HG03159 (cell line): ENCODE measurements at regions not wholly inside any gene's neighbourhood (a gene's known extent, or its start where the extent isn't known, plus 50 kb on each side); places are given as distances from the start of the nearest gene placed in this dataset.
"Not testable (repeated sequence)": the region's sequence is repeated elsewhere in the genome, so short reads cannot be mapped to it uniquely, and the experiment has no call there.

Experiments
- ATAC-seq: cut with Tn5 transposase; IDR thresholded peaks from one replicate; pipeline ENCODE4 v1.9.1; 2021; ENCODE audit warnings: mild to moderate bottlenecking, moderate library complexity; ENCODE audit not compliant: unreplicated experiment

DNA sequence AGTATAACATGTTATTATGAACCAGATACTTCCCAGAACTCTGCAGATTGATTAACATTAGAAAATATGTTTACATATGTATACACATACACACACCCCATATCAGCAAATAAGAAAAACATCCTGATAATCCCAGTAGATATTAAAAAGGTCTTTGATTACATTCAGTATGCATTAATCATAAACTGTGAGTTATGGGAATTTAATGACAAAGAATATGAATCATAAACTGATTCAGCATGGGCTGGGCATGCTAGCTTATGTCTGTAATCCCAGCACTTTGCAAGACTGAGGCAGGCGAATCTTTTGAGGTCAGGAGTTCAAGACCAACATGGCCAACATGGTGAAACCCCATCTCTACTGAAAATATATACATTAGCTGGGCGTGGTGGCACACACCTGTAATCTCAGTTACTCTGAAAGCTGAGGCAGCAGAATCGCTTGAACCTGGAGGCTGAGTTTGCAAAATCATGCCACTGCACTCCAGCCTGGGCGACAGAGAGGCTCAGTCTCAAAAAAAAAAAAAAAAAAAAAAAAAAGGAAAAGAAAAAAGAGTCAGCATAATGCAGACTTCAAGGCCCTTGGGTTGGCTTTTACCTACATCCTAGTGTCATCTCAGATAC, 581.9 kb upstream of the PRR20A start:
- ATAC-seq, result no peak

DNA sequence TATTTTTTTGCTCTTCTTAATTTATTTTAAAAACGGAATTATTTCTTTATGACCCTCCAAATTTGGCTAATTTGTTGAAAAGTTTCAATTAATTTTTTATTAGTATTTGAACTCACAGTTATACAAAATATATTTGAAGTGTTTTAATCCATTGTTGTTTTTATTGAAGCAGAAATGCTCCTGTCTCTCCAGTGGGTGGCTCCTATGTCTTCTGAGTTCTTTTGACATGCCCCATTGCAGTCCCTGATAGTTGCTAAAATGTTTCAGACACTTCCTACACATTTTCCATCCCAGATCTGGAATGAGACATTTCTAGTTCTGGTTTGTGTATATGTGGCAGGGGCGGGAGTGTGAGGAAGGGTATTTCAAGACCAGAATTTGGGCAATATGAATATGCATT, 579.4 kb upstream of the PRR20A start:
- ATAC-seq, result no peak

DNA sequence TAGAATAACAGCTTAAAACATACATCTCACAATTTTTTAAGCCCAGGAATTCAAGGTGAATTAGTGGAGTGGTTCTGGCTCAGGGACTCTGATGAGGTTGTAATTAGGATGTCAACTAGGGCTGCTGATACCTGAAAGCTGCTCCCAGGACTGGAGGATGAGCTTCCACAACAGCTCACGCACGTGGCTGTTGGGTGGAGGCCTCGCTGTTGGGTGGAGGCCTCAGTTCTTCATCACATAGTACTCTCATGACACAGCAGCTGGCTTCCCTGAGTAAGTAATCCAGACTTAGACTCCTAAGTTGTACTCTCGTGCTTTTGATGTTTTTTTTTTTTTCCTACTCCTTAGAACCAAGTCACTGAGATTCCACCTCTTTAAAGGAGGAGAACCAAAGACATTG, 577.1 kb upstream of the PRR20A start:
- ATAC-seq, result no peak

DNA sequence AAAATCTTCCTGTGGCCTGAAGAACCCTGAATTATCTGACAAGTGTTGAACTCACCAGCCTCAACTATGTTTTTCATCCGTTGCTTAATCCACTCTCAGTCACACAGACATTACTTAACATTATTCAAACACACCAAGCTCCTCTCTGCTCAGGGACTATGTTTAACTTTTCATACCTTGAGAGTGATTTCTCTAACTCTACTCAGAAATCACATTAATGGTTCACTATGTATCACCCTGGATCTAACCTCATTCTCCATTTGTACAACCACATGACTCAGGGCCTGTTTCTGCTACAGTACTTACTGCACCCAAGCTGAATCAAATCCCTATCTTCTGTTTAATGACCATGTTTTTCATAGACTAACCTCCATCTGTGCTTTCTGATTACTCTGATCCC, 553.7 kb upstream of the PRR20A start:
- no peak for ATAC-seq

DNA sequence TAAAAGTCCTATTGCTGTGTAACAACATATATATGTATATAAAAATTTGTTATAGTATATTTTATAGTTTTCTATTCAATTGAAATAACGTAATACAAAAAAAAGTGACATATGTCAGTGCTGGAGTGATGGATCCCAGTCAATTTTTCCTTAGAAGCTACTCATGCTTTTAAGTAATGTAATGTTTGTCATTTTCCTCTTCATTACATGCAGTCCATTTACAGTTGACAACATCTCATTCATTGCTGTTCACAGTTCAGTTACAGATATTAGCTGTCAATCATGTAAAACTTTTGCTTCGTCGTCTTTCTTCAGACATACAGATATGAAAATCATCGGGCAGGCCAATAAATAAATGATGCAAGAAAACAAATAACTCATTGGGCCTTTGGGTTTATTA, 525.1 kb upstream of the PRR20A start:
- ATAC-seq, result no peak

DNA sequence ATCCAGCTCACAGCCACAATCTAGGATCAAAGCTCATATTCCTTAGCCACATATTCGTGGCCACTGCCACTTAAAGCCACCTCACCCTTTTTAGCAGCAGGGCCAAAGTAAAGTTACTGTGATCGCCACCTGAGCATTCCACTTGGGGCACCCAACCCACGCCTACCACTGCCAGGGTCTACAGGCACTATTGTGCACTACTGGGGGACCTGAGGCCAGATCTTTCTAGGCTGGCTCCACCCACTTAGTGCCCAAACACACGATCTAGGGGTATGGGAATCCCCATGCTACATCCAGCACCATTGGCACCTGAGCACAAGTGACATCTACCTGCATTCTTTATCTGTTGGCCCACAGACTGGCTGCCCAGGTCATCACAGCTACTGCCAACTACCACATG, 517.9 kb upstream of the PRR20A start:
- ATAC-seq, result no peak

DNA sequence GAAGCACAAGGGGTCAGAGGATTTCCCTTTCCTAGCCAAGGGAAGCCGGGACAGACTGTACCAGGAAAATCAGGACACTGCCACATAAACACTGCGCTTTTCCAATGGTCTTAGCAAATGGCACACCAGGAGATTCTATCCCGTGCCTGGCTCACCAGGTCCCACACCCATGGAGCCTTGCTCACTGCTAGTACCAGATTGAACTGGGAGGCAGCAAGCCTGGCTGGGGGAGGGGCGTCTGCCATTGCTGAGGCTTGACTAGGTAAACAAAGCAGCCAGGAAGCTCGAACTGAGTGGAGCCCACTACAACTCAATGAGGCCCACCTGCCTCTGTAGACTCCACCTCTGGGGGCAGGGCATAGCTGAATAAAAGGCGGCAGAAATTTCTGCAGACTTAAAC, 511.8 kb upstream of the PRR20A start:
- not testable (repeated sequence) for ATAC-seq

DNA sequence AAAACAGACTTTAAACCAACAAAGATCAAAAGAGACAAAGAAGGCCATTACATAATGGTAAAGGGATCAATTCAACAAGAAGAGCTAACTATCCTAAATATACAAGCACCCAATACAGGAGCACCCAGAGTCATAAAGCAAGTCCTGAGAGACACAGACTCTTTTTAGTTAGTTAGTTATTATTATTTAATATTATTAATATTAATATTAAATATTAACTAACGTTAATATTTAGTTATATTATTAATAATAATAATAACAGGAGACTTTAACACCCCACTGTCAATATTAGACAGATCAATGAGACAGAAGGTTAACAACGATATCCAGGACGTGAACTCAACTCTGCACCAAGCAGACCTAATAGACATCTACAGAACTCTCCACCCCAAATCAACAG, 509.7 kb upstream of the PRR20A start:
- not testable (repeated sequence) for ATAC-seq

DNA sequence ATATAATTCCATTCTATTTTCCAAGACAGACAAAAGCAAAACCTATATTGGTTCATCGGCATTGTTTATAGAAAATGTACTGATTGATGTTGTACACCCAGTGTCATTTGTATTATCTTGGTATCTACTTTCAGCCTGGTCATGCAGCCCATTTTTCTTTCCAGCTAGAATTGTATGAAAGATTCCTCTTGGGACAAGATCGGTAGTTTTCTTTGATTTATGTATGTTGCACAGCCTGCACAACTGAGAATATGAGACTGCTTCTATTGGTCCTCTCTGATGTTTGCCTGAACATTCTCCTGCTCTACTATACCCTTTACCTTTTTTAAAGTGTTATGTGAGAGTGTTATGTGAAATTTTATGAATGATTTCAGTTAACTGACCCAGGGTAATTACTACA, 487.7 kb upstream of the PRR20A start:
- ATAC-seq, result no peak

DNA sequence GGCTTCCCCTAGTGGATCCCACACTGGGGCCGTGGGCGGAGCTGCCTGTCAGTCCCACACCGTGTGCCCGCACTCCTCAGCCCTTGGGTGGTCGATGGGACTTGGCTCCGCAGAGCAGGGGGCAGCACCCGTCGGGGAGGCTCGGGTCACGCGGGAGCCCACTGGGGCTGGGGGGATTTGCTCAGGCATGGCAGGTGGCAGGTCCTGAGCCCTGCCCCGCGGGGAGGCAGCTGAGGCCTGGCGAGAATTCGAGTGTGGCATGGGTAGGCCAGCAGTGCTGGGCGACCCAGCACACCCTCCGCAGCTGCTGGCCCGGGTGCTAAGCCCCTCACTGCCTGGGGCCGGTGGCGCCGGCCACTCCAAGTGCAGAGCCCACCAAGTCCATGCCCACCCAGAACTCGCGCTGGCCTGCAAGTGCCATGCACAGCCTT, 481.7 kb upstream of the PRR20A start:
- no peak for ATAC-seq

DNA sequence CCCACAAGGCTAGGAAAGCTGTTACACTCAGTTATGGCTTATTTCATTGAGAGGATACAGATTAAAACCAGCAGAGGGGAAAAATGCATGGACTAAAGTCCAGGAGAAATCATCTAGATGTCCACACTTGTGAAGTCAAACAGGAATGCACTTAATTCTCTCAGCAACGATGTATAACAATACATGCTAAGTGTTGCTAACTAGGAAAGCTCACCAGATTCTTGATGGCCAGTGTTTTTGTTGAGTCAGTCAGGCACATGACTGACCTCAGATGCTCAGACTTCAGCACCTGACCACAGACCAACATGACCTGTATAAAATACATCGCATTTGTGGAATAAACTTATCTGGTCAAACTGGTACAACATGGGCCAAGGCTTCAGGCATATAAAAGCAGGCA, 470.2 kb upstream of the PRR20A start:
- ATAC-seq, result no peak

DNA sequence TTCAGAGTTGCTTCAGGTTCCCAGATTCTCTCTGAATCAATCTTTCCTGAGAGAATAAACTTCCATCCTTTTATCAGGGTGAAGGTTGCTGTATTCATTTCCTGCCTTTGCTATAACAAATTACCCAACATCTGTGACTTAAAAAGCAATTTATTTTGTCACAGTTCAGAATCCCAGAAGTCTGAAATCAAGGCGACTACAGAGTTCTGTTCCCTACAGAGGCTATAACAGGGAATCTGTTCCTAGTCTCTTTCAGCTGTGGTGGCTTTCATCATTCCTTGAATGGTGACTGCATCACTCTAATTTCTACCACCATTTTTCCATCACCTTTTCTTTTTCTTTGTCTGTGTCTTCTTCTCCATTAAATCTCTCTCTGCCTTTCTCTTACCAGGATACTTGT, 459.3 kb upstream of the PRR20A start:
- no peak for ATAC-seq

DNA sequence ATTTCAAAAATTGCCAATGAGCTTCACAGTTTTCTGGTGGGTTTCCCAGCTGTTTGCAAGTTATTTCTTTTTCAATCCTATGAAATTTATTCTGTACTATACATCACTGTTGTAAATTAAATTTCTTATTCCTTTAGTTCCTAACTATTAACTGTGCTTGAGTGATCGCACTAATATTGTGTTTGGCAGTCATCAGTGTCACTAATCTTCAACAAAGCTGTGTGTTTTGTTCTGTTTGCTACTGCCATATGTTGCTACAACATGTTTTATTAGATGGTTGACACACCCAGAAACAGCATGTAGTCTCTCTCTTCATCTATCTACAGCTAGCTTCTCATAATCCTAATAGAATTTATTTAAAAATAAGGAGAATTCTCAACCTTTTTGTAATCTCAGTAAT, 453.6 kb upstream of the PRR20A start:
- ATAC-seq, result no peak

DNA sequence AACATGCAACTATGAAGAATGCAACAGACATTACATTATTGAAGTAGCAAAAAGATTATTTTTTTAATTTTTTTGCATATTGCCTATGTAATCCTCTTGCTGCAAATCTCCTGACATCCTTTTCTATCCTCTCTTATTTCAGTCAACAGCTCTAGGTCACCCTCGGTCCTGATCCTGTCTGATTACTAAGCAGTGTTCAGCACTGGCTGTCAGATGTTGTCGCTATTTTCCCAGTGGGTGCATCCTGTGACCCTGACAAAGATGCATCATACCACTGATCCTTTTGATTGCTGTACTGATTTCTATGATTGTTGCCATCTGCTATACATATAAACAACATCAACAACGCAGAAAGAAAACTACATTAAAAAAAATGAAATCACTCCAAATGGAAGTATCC, 443.7 kb upstream of the PRR20A start:
- ATAC-seq, result no peak

DNA sequence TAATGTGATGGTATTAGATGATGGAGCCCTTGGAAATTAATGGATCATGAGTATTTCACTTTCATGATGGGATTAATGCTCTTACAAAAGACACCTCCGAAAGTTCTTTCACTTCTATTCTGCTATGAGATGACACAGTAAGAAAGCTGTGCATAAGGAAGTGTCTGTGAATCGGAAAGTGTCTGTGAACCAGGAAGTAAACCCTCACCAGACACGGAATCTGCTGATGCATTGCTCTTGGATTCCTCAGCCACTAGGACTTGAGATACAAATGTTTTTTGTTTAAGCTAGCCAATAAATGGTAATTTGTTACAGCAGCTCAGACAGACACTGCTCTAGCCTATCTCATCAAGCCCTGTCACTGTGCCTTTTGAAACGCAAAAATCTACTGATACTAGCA, 440.4 kb upstream of the PRR20A start:
- no peak for ATAC-seq

DNA sequence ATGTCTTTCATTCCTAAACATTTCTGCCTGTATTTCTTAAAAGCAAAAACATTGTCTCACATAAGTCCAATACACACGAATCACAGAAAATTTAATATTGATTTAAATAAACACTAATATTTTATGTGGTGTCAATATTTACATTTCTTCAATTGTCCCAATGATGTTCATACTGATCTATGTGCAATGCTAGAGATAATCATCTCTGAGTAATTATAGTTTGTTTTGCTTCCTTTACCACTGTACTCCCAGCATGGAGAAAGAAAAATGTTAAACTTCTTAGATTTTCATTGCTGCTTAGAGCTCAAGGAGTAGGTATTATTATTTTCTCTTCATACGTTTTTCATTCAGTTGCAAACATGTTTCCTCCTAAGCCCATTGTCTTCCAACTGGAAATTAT, 434.2 kb upstream of the PRR20A start:
- no peak for ATAC-seq

DNA sequence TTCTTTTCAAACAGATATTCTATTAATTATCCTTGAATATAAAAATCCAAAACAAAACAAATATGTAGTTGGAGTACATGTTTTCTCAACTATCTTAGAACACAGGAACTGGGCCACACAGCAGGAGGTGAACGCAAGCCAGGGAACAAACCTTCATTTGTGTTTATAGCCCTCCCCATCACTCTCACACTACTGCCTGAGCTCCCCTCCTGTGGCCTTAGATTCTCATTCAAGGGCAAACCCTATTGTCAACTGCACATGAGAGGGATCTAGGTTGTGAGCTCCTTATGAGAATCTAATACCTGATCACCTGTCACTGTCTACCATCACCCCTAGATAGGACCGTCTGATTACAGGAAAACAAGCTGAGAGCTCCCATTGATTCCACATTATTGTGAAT, 427.1 kb upstream of the PRR20A start:
- no peak for ATAC-seq

DNA sequence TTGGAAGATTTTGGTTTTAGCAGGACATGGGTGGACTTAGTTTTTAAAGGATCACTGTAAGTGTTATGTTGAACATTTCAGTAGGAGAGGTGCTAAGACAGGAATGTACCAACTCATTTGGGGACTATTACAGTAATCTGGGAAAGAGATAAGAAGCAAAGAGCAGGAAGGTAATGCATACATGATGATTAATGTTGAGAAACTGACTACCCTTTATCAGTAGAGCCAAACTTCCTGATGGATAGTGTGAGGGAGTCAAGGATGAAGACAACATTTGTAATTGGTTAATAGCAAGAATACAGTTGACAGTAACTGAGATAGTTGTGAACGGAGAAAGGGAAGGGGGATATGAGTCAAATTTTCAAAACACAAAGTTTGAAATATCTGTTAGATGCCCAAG, 421.9 kb upstream of the PRR20A start:
- ATAC-seq, result no peak

DNA sequence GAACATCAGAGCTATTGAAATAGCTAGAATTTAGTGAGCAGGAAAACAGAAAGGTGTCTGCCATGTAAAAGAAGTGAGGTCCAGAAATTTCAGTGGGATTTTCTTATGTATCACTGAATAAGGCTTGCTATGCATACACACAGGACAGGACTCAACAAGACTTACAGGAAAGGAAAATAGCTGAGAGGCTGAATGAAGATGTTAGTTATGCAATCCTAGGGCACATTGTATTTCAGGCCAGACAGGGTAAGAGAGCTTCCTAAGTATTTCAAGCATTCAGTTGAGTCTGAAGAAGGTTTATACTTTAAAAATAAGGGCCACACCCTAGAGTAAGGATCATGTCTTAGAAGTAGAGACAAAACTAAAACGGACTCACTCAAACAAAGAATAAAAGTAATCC, 419.9 kb upstream of the PRR20A start:
- ATAC-seq, result no peak

DNA sequence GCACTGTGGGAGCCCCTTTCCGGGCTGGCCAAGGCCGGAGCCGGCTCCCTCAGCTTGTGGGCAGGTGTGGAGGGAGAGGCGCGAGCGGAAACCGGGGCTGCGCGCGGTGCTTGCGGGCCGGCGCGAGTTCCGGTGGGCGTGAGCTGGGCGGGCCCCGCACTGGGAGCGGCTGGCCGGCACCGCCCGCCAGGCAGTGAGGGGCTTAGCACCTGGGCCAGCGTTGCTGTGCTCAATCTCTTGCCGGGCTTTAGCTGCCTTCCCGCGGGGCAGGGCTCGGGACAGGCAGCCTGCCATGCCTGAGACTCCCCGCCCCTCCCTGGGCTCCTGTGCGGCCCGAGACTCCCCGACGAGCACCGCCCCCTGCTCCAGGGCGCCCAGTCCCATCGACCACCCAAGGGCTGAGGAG, 405.2 kb upstream of the PRR20A start:
- ATAC-seq, result no peak

DNA sequence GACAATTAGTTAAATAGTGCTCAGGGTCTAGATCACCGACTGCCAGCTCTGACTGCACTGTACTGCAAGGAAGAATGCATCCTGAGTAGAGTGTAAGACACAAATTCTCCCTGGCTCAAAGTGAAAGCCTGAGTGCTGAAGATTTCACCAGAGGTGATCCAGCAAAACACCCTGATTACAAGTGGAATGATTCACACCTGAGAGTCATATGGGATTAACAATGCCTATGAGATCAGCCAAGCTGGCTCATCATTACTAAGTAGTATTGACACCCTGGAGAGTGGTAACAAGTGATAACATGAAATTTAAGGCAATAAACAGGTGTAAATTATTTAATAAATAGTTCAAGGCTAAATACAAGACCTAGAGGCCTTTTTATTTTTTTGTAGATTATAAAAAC, 403.8 kb upstream of the PRR20A start:
- no peak for ATAC-seq

DNA sequence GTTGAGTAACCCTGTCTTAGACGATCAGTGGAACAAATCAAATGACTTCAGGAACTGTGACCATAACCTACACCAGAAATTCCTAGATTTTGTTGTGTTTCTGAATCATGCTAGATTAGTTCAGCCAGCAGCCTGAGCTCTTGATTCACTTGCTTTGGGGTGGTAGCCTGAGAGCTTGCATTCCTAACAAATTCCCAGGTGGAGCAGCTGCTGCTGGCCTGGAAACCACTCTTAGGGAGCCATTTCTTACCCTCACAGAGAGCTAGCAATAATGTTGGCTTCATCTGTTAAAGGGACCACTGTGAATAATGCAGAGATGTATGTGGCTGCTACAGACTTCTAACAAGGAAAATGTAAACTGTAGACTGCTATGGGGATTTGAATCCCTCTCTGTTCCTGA, 388.1 kb upstream of the PRR20A start:
- ATAC-seq, result no peak

DNA sequence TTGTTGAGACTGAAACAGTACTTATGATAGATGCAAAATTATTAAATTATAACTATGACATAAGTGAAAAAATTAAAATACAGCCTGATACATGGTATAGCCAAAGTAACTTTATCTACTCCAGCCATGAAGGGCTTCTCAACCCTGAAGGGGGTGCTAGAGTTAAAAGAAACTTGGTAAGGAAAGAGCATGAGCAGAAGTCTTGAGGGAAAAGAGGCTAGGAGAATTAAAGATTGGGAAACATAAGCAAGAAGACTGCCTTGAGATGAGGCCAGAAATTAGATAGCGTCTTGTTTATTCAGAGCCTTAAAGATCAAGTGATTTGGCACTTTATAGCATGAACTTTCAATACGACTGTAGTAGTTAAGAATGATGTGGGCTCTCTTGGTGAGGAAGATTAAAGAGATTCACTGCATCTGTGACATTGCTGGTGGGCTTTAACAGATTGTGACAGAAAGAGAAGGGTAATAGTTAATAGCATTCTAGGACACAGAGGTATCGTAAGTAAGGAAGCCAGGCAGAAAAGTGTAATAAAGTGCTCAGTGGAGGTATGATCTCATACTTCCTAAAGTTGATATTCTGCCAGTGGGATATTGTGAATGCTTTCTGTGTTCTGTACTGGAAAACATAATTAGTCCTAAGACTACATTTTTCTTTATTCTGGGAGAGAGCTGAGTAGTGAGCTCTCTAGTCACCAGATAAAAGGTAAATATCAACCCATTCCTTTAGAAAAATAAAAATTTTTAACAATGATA, 385.4 kb upstream of the PRR20A start:
- no peak for ATAC-seq
